Natural killer cell (primary cell): ENCODE measurements at regions not wholly inside any gene's neighbourhood (a gene's known extent, or its start where the extent isn't known, plus 50 kb on each side); places are given as distances from the start of the nearest gene placed in this dataset.
A peak's percentile ranks its signal among the peaks of the same experiment; 100 is the strongest.

Experiments used
- ATAC-seq, 3 donors: fragments of 150-1000 bp in 2 of 3; fragments of 200-7000 bp in 1 of 3; cut with Tn5 transposase; 1 replicate in 1 of 3; 2 replicates in 2 of 3; pipeline ENCODE4 v1.10.0; 2021; ENCODE audit warnings: mild to moderate bottlenecking in 2 of 3, moderate library complexity in 2 of 3
- DNase-seq, 2 donors: peaks; one replicate each; pipeline versions ENCODE4 v3.0.0 to v3.0.0-alpha.2; 2013 to 2021; ENCODE audit warnings: mixed read lengths in 1 of 2
- H3K27ac ChIP-seq: one replicate; pipeline ENCODE4 v1.5.1; 2013; ENCODE audit warnings: mild to moderate bottlenecking, low read length
- H3K27me3 ChIP-seq: one replicate; pipeline ENCODE4 v1.6.1; 2013; ENCODE audit warnings: low read length; ENCODE audit not compliant: control insufficient read depth, insufficient read depth
- H3K36me3 ChIP-seq: one replicate; pipeline ENCODE4 v1.6.1; 2013; ENCODE audit warnings: low read length; ENCODE audit not compliant: control insufficient read depth, insufficient read depth
- H3K4me1 ChIP-seq: one replicate; pipeline ENCODE4 v1.6.1; 2013; ENCODE audit warnings: low read length; ENCODE audit not compliant: control insufficient read depth, insufficient read depth
- H3K4me3 ChIP-seq: one replicate; pipeline ENCODE4 v1.5.1; 2013; ENCODE audit warnings: low read length
- H3K9me3 ChIP-seq: one replicate; pipeline ENCODE4 v1.6.1; 2013; ENCODE audit warnings: low read length; ENCODE audit not compliant: control insufficient read depth, insufficient read depth
- H3K27ac Mint-ChIP-seq, 2 donors: one replicate each; pipeline ENCODE4 v1.8.0; 2022; ENCODE audit warnings: mild to moderate bottlenecking in 2 of 2, mixed read lengths in 2 of 2, moderate library complexity in 1 of 2
- H3K27me3 Mint-ChIP-seq, 2 donors: one replicate each; pipeline ENCODE4 v1.8.0; 2022; ENCODE audit warnings: low read depth in 2 of 2, mixed read lengths in 2 of 2
- H3K36me3 Mint-ChIP-seq: one replicate; pipeline ENCODE4 v1.8.0; 2022; ENCODE audit warnings: mixed read lengths
- H3K4me1 Mint-ChIP-seq, 2 donors: one replicate each; pipeline ENCODE4 v1.8.0; 2022; ENCODE audit warnings: mixed read lengths in 2 of 2
- H3K4me3 Mint-ChIP-seq: one replicate; pipeline ENCODE4 v1.8.0; 2022; ENCODE audit warnings: mild to moderate bottlenecking, moderate library complexity, mixed read lengths
- H3K9me3 Mint-ChIP-seq, 2 donors: one replicate each; pipeline ENCODE4 v1.8.0; 2022; ENCODE audit warnings: mixed read lengths in 2 of 2
- CTCF ChIP-seq: fragments of 200-600 bp; IDR thresholded peaks from one replicate; pipeline ENCODE4 v1.8.0; 2022; ENCODE audit warnings: antibody characterized with exemption
- WGBS: methylation state at CpG from one replicate; pipeline ENCODE4 v1.1.7; 2013; ENCODE audit warnings: missing lambda C conversion rate; ENCODE audit not compliant: insufficient coverage; 5-methylcytosine and 5-hydroxymethylcytosine counted together
- intact Hi-C: fragments of 100-400 bp; cut with micrococcal nuclease; formaldehyde crosslinking; loops from one replicate; pipeline ENCODE4 v1.14.2; 2022

- H3K27ac ChIP-seq: peak overlapping the region; percentile 42
- peak overlapping the region; percentile 79 for H3K4me3 Mint-ChIP-seq
These were observed 64.0 kb upstream of the ZEB2 start for GRCh38 chr2:144583741-144584453.

DNA sequence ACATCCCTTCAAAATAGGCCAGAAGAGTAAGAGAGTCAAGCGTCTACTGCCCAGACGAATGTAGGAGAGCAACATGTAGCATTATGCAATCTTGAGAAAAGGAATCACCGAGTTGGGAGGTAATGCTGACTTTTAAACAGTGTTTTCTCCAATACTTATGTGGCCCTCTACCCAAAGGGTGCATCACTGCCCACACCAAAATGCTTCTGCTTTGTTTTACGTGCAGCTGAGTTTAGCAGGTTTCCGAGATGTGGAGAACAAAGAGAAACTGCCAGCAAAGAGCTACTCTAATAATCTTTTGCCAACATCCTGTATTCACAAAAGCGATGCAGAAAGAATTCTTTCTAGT is 63.4 kb upstream of the ZEB2 start:
- Histone ChIP-seq H3K4me1 (peaks cover 32% of the 10 kb centered on the region), H3K27me3 (no peaks in the 10 kb centered on the region), H3K36me3 (no peaks in the 10 kb centered on the region), H3K4me3 (no peak overlapping the region), H3K9me3 (no peaks in the 10 kb centered on the region), H3K27ac (peak overlapping the region; percentile 42)
- Mint-ChIP-seq H3K4me3 (peak overlapping the region; percentile 79), H3K27ac (peak overlapping the region; percentile 50 to 74), H3K27me3 (no peaks in the 10 kb centered on the region), H3K9me3 (no peaks in the 10 kb centered on the region), H3K4me1 (peaks cover 52% of the 10 kb centered on the region in 2 donors), H3K36me3 (no peaks in the 10 kb centered on the region)
- DNase-seq (peak in 1 of 2 donors; percentile 6), ATAC-seq (peak; percentile 28 to 45 (median 32))
- WGBS: 35% methylated on average over 5 of the region's 6 CpGs
- no peak for TF ChIP-seq CTCF
- intact Hi-C loops: loop anchor here (2.0 to 5.0 kb wide), 3 partner anchors 15 to 79 kb away; no protein-coding TSS in a partner anchor

More at GRCh38 chr2:144583741-144584453, 64.0 kb upstream of the ZEB2 start:
- Mint-ChIP-seq H3K9me3 (no peaks in the 10 kb centered on the region), H3K36me3 (no peaks in the 10 kb centered on the region), H3K4me1 (peaks cover 52% of the 10 kb centered on the region in 2 donors), H3K27me3 (no peaks in the 10 kb centered on the region), H3K27ac (peak overlapping the region; percentile 50 to 74)
- TF ChIP-seq CTCF: no peak
- intact Hi-C loops: loop anchor here (2.0 to 5.0 kb wide), 3 partner anchors 15 to 78 kb away; no protein-coding TSS in a partner anchor
- H3K4me3 ChIP-seq: no peak overlapping the region
- 67% methylated on average over 4 of the region's 4 CpGs for WGBS
- no peaks in the 10 kb centered on the region for H3K9me3 ChIP-seq
- no peaks in the 10 kb centered on the region for H3K36me3 ChIP-seq
- H3K27me3 ChIP-seq: no peaks in the 10 kb centered on the region
- H3K4me1 ChIP-seq: peaks cover 32% of the 10 kb centered on the region
- ATAC-seq (peak in 1 of 3 donors; percentile 24), DNase-seq (peak in 1 of 2 donors; percentile 3)

- Histone ChIP-seq H3K4me1 (peaks cover 32% of the 10 kb centered on the region), H3K27ac (peak overlapping the region; percentile 42), H3K27me3 (no peaks in the 10 kb centered on the region), H3K9me3 (no peaks in the 10 kb centered on the region), H3K36me3 (no peaks in the 10 kb centered on the region), H3K4me3 (no peak overlapping the region)
- peak in 1 of 2 donors; percentile 4 for DNase-seq
- H3K9me3 Mint-ChIP-seq: no peaks in the 10 kb centered on the region
- H3K36me3 Mint-ChIP-seq: no peaks in the 10 kb centered on the region
- peak overlapping the region; percentile 50 to 74 for H3K27ac Mint-ChIP-seq
- intact Hi-C loops: loop anchor here (2.0 to 5.0 kb wide), 3 partner anchors 16 to 79 kb away; no protein-coding TSS in a partner anchor
- peak overlapping the region; percentile 79 for H3K4me3 Mint-ChIP-seq
- TF ChIP-seq CTCF: no peak
- peak in 1 of 3 donors; percentile 38 for ATAC-seq
- H3K27me3 Mint-ChIP-seq: no peaks in the 10 kb centered on the region
- WGBS: 50% methylated on average over 12 of the region's 12 CpGs
- H3K4me1 Mint-ChIP-seq: peaks cover 50 to 51% of the 10 kb centered on the region in 2 donors
These were observed 62.9 kb upstream of the ZEB2 start for GRCh38 chr2:144582651-144583380.
